KMS-11 (cell line): ENCODE measurements at regions not wholly inside any gene's neighbourhood (a gene's known extent, or its start where the extent isn't known, plus 50 kb on each side); places are given as distances from the start of the nearest gene placed in this dataset.

Experiments
- H2AFZ ChIP-seq: fragments of 200-600 bp; sonication (generic); 2 replicates; pipeline ENCODE4 v1.6.1; 2016; ENCODE audit warnings: antibody characterized with exemption, mixed run types, low read depth
- H3K27ac ChIP-seq: fragments of 200-600 bp; sonication (generic); 2 replicates; pipeline ENCODE4 v1.6.1; 2016; ENCODE audit warnings: mild to moderate bottlenecking, mixed run types
- H3K27me3 ChIP-seq: fragments of 200-600 bp; sonication (generic); 2 replicates; pipeline ENCODE4 v1.6.1; 2017; ENCODE audit warnings: mild to moderate bottlenecking, low read depth, mixed run types, moderate library complexity; ENCODE audit not compliant: insufficient read depth
- H3K36me3 ChIP-seq: fragments of 200-600 bp; sonication (generic); 2 replicates; pipeline ENCODE4 v1.6.1; 2017; ENCODE audit warnings: mild to moderate bottlenecking, mixed run types; ENCODE audit not compliant: insufficient read depth
- H3K4me1 ChIP-seq: fragments of 200-600 bp; sonication (generic); 2 replicates; pipeline ENCODE4 v1.6.1; 2016; ENCODE audit warnings: mild to moderate bottlenecking, low read depth, mixed run types; ENCODE audit not compliant: poor library complexity, severe bottlenecking
- H3K4me2 ChIP-seq: fragments of 200-600 bp; sonication (generic); 2 replicates; pipeline ENCODE4 v1.7.0; 2016; ENCODE audit warnings: mild to moderate bottlenecking, mixed run types
- H3K4me3 ChIP-seq: fragments of 200-600 bp; sonication (generic); IDR thresholded peaks from 2 replicates; pipeline ENCODE4 v1.6.1; 2017; ENCODE audit warnings: low read depth, low read length, mixed read lengths; ENCODE audit not compliant: insufficient read depth
- H3K79me2 ChIP-seq: fragments of 200-600 bp; sonication (generic); 2 replicates; pipeline ENCODE4 v1.6.1; 2016; ENCODE audit warnings: low read depth, mixed run types; ENCODE audit not compliant: insufficient read depth
- H3K9ac ChIP-seq: fragments of 200-600 bp; sonication (generic); 2 replicates; pipeline ENCODE4 v1.6.1; 2016; ENCODE audit warnings: mild to moderate bottlenecking, mixed run types
- H4K20me1 ChIP-seq: fragments of 200-600 bp; sonication (generic); 2 replicates; pipeline ENCODE4 v1.6.1; 2016; ENCODE audit warnings: mild to moderate bottlenecking, mixed run types; ENCODE audit not compliant: insufficient read depth
- TF ChIP-seq, protein P1 (sequence below): fragments of 200-600 bp; sonication (generic); conservative IDR thresholded peaks from 2 replicates; pipeline ENCODE4 v1.6.1; 2017; ENCODE audit warnings: low read depth, mild to moderate bottlenecking, antibody characterized with exemption, low read length, moderate library complexity, mixed read lengths

- Histone ChIP-seq H4K20me1 (no peaks in the 10 kb centered on the region), H3K27ac (no peak overlapping the region), H3K4me1 (no peaks in the 10 kb centered on the region), H3K9ac (no peak overlapping the region), H3K79me2 (no peaks in the 10 kb centered on the region), H3K36me3 (no peaks in the 10 kb centered on the region), H3K4me3 (no peak overlapping the region), H3K4me2 (no peak overlapping the region), H3K27me3 (no peaks in the 10 kb centered on the region), H2AFZ (no peak overlapping the region)
- TF ChIP-seq, protein P1, sequence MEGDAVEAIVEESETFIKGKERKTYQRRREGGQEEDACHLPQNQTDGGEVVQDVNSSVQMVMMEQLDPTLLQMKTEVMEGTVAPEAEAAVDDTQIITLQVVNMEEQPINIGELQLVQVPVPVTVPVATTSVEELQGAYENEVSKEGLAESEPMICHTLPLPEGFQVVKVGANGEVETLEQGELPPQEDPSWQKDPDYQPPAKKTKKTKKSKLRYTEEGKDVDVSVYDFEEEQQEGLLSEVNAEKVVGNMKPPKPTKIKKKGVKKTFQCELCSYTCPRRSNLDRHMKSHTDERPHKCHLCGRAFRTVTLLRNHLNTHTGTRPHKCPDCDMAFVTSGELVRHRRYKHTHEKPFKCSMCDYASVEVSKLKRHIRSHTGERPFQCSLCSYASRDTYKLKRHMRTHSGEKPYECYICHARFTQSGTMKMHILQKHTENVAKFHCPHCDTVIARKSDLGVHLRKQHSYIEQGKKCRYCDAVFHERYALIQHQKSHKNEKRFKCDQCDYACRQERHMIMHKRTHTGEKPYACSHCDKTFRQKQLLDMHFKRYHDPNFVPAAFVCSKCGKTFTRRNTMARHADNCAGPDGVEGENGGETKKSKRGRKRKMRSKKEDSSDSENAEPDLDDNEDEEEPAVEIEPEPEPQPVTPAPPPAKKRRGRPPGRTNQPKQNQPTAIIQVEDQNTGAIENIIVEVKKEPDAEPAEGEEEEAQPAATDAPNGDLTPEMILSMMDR, result no peak
Observed at GRCh38 chr2:118558846-118559245, 288.6 kb downstream of the EN1 start.

DNA sequence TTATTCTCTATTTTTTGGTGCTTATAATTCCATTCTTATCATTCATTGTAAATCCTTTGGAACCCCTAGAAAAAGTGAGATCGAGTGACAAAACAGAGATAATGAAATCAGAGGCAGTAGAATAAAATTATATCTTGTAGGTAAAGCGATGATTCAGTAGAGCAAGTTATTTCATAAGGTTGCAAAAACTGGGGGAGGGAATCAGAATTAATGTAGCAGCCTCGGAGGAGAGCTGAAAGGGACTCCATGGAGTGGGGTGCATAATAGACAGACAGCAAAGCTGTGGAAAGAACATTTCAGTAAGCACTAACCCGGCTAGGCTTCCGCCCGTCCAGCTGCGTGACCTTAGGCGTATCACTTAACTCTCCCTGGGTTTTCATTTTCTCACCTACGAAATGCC lies 289.7 kb downstream of the EN1 start:
- Histone ChIP-seq H3K27ac (no peak overlapping the region), H3K36me3 (no peaks in the 10 kb centered on the region), H3K4me3 (no peak overlapping the region), H3K27me3 (no peaks in the 10 kb centered on the region), H3K4me1 (no peaks in the 10 kb centered on the region), H2AFZ (no peak overlapping the region), H4K20me1 (no peaks in the 10 kb centered on the region), H3K79me2 (no peaks in the 10 kb centered on the region), H3K9ac (no peak overlapping the region), H3K4me2 (no peak overlapping the region)
- TF ChIP-seq, protein P1, result no peak

GRCh38 chr2:118557016-118557415 lies 290.4 kb downstream of the EN1 start:
- Histone ChIP-seq H4K20me1 (no peaks in the 10 kb centered on the region), H3K4me2 (no peak overlapping the region), H3K36me3 (no peaks in the 10 kb centered on the region), H3K27me3 (no peaks in the 10 kb centered on the region), H3K9ac (no peak overlapping the region), H3K27ac (no peak overlapping the region), H2AFZ (no peak overlapping the region), H3K79me2 (no peaks in the 10 kb centered on the region), H3K4me1 (no peaks in the 10 kb centered on the region), H3K4me3 (no peak overlapping the region)
- TF ChIP-seq, protein P1, result no peak

DNA sequence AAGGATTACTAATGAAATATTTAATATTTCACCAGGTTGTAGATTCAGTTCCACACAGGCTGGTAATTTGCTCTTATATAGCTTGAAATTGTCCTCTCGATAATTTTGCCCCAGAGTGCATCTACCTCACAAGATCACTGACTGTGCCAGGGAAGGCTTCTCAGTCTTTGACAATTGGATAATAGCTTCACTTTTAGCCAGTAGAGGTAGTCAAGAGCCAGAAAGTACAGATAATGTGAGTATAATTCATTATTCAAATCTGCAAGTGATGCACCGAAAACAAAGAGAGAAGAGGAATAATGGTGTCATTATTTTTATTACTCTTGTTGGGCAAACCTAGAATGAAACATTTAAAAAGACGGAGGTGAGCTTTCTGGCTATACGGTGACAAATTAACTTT lies 292.8 kb downstream of the EN1 start:
- no peak overlapping the region for H3K4me3 ChIP-seq
- H3K27ac ChIP-seq, result no peak overlapping the region
- H3K4me1 ChIP-seq, result no peaks in the 10 kb centered on the region
- no peaks in the 10 kb centered on the region for H3K27me3 ChIP-seq
- no peaks in the 10 kb centered on the region for H3K79me2 ChIP-seq
- H3K9ac ChIP-seq, result no peak overlapping the region
- H4K20me1 ChIP-seq, result no peaks in the 10 kb centered on the region
- no peak overlapping the region for H2AFZ ChIP-seq
- no peak overlapping the region for H3K4me2 ChIP-seq
- H3K36me3 ChIP-seq, result no peaks in the 10 kb centered on the region
- TF ChIP-seq, protein P1, result no peak

- TF ChIP-seq, protein P1, result no peak
- H3K27me3 ChIP-seq, result no peaks in the 10 kb centered on the region
- H4K20me1 ChIP-seq, result no peaks in the 10 kb centered on the region
- H2AFZ ChIP-seq, result no peak overlapping the region
- no peak overlapping the region for H3K9ac ChIP-seq
- no peak overlapping the region for H3K4me3 ChIP-seq
- H3K36me3 ChIP-seq, result no peaks in the 10 kb centered on the region
- H3K4me1 ChIP-seq, result no peaks in the 10 kb centered on the region
- no peaks in the 10 kb centered on the region for H3K79me2 ChIP-seq
- H3K27ac ChIP-seq, result no peak overlapping the region
- no peak overlapping the region for H3K4me2 ChIP-seq
Observed at GRCh38 chr2:118549503-118549902, 297.9 kb downstream of the EN1 start.
